NCI-H1092 treated with DMSO at 0.1 percent for 48 hours (cell line): ENCODE measurements at regions not wholly inside any gene's neighbourhood (a gene's known extent, or its start where the extent isn't known, plus 50 kb on each side); places are given as distances from the start of the nearest gene placed in this dataset.

ENCODE experiments used
- DNase-seq: peaks from one replicate; lab custom pipeline; 2025; lab: John Stamatoyannopoulos, UW

GRCh38 chr5:157912621-157913325, 53.8 kb upstream of the CLINT1 start:
- DNase-seq: peak; percentile 94

- no peak for DNase-seq
Measured at GRCh38 chr5:157911568-157911967, 52.6 kb upstream of the CLINT1 start.
